Parathyroid adenoma (tissue), 2 donors: ENCODE measurements at regions not wholly inside any gene's neighbourhood (a gene's known extent, or its start where the extent isn't known, plus 50 kb on each side); places are given as distances from the start of the nearest gene placed in this dataset.
"Not testable (repeated sequence)": the region's sequence is repeated elsewhere in the genome, so short reads cannot be mapped to it uniquely, and the experiment has no call there.

Source experiments
- H2AFZ ChIP-seq: fragments of 300-600 bp; sonication (generic); one replicate; pipeline ENCODE4 v1.7.0; 2017; ENCODE audit warnings: antibody characterized with exemption, mild to moderate bottlenecking
- H3K27ac ChIP-seq: fragments of 300-600 bp; sonication (generic); one replicate; pipeline ENCODE4 v1.7.0; 2017
- H3K27me3 ChIP-seq: fragments of 300-600 bp; sonication (generic); one replicate; pipeline ENCODE4 v1.7.0; 2017; ENCODE audit warnings: low read length; ENCODE audit not compliant: control insufficient read depth, insufficient read depth
- H3K36me3 ChIP-seq: fragments of 300-600 bp; sonication (generic); one replicate; pipeline ENCODE4 v1.7.0; 2017; ENCODE audit warnings: low read length; ENCODE audit not compliant: control insufficient read depth, insufficient read depth
- H3K4me1 ChIP-seq: fragments of 300-600 bp; sonication (generic); one replicate; pipeline ENCODE4 v1.7.0; 2017; ENCODE audit warnings: control low read depth
- H3K4me2 ChIP-seq: fragments of 300-600 bp; sonication (generic); one replicate; pipeline ENCODE4 v1.7.0; 2017; ENCODE audit warnings: low read length
- H3K4me3 ChIP-seq: fragments of 300-600 bp; sonication (generic); one replicate; pipeline ENCODE4 v1.7.0; 2017; ENCODE audit warnings: low read depth, low read length
- H3K79me2 ChIP-seq: fragments of 300-600 bp; sonication (generic); one replicate; pipeline ENCODE4 v1.7.0; 2017; ENCODE audit warnings: control low read depth
- H3K9ac ChIP-seq: fragments of 300-600 bp; sonication (generic); one replicate; pipeline ENCODE4 v1.7.0; 2017; ENCODE audit warnings: mild to moderate bottlenecking
- H3K9me3 ChIP-seq: fragments of 300-600 bp; sonication (generic); one replicate; pipeline ENCODE4 v1.7.0; 2017; ENCODE audit warnings: low read length; ENCODE audit not compliant: control insufficient read depth
- TF ChIP-seq, protein P1 (sequence below): fragments of 300-600 bp; sonication (generic); IDR thresholded peaks from one replicate; pipeline ENCODE4 v1.7.0; 2017; ENCODE audit warnings: antibody characterized with exemption, mild to moderate bottlenecking
- donor health status: primary hyperparathyroidism.

DNA sequence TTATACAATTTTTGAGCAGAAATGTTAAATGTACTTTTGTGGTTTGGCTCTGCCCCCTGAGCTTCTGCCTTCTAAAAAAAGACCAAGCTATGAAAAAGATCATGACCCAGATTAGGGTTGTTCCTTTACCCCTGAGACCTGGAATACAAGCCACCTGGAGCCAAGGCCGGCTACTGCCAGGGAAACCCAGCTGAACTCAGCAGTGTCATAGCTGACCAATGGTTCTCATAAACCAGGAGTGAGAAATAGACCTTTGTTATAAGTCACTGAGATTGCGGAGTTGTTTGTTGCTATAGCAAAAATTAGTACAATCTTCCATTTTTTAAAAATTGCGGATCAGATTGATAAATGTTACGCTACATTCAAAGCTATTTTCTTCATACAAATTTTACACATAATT, 1261.7 kb downstream of the ROBO1 start:
- H3K79me2 ChIP-seq: no peaks in the 10 kb centered on the region
- no peaks in the 10 kb centered on the region for H3K27me3 ChIP-seq
- no peak overlapping the region for H3K9ac ChIP-seq
- H3K4me2 ChIP-seq: no peak overlapping the region
- H3K4me3 ChIP-seq: no peak overlapping the region
- no peaks in the 10 kb centered on the region for H3K9me3 ChIP-seq
- no peak overlapping the region for H2AFZ ChIP-seq
- H3K4me1 ChIP-seq: peaks cover 12% of the 10 kb centered on the region
- no peaks in the 10 kb centered on the region for H3K36me3 ChIP-seq
- no peak overlapping the region for H3K27ac ChIP-seq
- TF ChIP-seq, protein P1, sequence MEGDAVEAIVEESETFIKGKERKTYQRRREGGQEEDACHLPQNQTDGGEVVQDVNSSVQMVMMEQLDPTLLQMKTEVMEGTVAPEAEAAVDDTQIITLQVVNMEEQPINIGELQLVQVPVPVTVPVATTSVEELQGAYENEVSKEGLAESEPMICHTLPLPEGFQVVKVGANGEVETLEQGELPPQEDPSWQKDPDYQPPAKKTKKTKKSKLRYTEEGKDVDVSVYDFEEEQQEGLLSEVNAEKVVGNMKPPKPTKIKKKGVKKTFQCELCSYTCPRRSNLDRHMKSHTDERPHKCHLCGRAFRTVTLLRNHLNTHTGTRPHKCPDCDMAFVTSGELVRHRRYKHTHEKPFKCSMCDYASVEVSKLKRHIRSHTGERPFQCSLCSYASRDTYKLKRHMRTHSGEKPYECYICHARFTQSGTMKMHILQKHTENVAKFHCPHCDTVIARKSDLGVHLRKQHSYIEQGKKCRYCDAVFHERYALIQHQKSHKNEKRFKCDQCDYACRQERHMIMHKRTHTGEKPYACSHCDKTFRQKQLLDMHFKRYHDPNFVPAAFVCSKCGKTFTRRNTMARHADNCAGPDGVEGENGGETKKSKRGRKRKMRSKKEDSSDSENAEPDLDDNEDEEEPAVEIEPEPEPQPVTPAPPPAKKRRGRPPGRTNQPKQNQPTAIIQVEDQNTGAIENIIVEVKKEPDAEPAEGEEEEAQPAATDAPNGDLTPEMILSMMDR: no peak

- TF ChIP-seq, protein P1: no peak
- Histone ChIP-seq H3K4me2 (peak overlapping the region; percentile 19), H3K9ac (no peak overlapping the region), H3K9me3 (no peaks in the 10 kb centered on the region), H3K4me3 (no peak overlapping the region), H3K27me3 (no peaks in the 10 kb centered on the region), H3K36me3 (no peaks in the 10 kb centered on the region), H3K4me1 (peaks cover 12% of the 10 kb centered on the region), H2AFZ (peak overlapping the region; percentile 65), H3K79me2 (no peaks in the 10 kb centered on the region), H3K27ac (peak overlapping the region; percentile 7)
Observed at GRCh38 chr3:78506581-78507195, 1261.1 kb downstream of the ROBO1 start.

- Histone ChIP-seq H3K9ac (no peak overlapping the region), H3K4me1 (peaks cover 12% of the 10 kb centered on the region), H2AFZ (peak overlapping the region; percentile 65), H3K4me3 (no peak overlapping the region), H3K79me2 (no peaks in the 10 kb centered on the region), H3K27ac (peak overlapping the region; percentile 7), H3K36me3 (no peaks in the 10 kb centered on the region), H3K9me3 (no peaks in the 10 kb centered on the region), H3K27me3 (no peaks in the 10 kb centered on the region), H3K4me2 (peak overlapping the region; percentile 19)
- TF ChIP-seq, protein P1: no peak
Observed at GRCh38 chr3:78507196-78507984, 1260.4 kb downstream of the ROBO1 start.

GRCh38 chr3:78511840-78512239, 1256.0 kb downstream of the ROBO1 start:
- H3K79me2 ChIP-seq: no peaks in the 10 kb centered on the region

GRCh38 chr3:78512786-78513185, 1255.0 kb downstream of the ROBO1 start:
- H3K4me1 ChIP-seq, H3K36me3 ChIP-seq, H3K9me3 ChIP-seq, H3K27me3 ChIP-seq, H3K4me2 ChIP-seq, H3K9ac ChIP-seq, H3K27ac ChIP-seq, H3K79me2 ChIP-seq, H2AFZ ChIP-seq, H3K4me3 ChIP-seq: not testable (repeated sequence)

More at GRCh38 chr3:78511840-78512239, 1256.0 kb downstream of the ROBO1 start:
- Histone ChIP-seq H2AFZ (no peak overlapping the region), H3K4me2 (no peak overlapping the region), H3K4me3 (no peak overlapping the region), H3K36me3 (no peaks in the 10 kb centered on the region), H3K9me3 (no peaks in the 10 kb centered on the region), H3K4me1 (peaks cover 8% of the 10 kb centered on the region), H3K9ac (no peak overlapping the region), H3K27me3 (no peaks in the 10 kb centered on the region), H3K27ac (no peak overlapping the region)
- TF ChIP-seq, protein P1: no peak
